Right atrium auricular region (tissue), 2 donors: ENCODE measurements at regions not wholly inside any gene's neighbourhood (a gene's known extent, or its start where the extent isn't known, plus 50 kb on each side); places are given as distances from the start of the nearest gene placed in this dataset.

Source experiments
- DNase-seq: peaks from one replicate; pipeline ENCODE4 v3.0.0-alpha.2; 2019; ENCODE audit warnings: low spot score
- H3K27ac ChIP-seq, 2 donors: fragments of 200-600 bp; sonication (generic); 1 replicate in 1 of 2; 2 replicates in 1 of 2; pipeline ENCODE4 v1.5.1; 2016 to 2019
- H3K27me3 ChIP-seq, 2 donors: fragments of 200-600 bp; sonication (generic); one replicate each; pipeline versions ENCODE4 v1.5.1 to v1.6.0; 2017 to 2019
- H3K36me3 ChIP-seq: fragments of 200-600 bp; sonication (generic); one replicate; pipeline ENCODE4 v1.5.1; 2016
- H3K4me1 ChIP-seq, 2 donors: fragments of 200-600 bp; sonication (generic); one replicate each; pipeline versions ENCODE4 v1.5.1 to v1.6.0; 2017 to 2019
- H3K4me3 ChIP-seq, 2 donors: fragments of 200-600 bp; sonication (generic); 1 replicate in 1 of 2; 2 replicates in 1 of 2; pipeline ENCODE4 v1.5.1; 2017 to 2019; ENCODE audit warnings: mild to moderate bottlenecking in 1 of 2, moderate library complexity in 1 of 2
- H3K9me3 ChIP-seq, 2 donors: fragments of 200-600 bp; sonication (generic); one replicate each; pipeline ENCODE4 v1.5.1; 2019
- CTCF ChIP-seq, 2 donors: fragments of 200-600 bp; sonication (generic); IDR thresholded peaks; one replicate each; pipeline ENCODE4 v1.5.1; 2019; ENCODE audit warnings: antibody characterized with exemption in 2 of 2

DNA sequence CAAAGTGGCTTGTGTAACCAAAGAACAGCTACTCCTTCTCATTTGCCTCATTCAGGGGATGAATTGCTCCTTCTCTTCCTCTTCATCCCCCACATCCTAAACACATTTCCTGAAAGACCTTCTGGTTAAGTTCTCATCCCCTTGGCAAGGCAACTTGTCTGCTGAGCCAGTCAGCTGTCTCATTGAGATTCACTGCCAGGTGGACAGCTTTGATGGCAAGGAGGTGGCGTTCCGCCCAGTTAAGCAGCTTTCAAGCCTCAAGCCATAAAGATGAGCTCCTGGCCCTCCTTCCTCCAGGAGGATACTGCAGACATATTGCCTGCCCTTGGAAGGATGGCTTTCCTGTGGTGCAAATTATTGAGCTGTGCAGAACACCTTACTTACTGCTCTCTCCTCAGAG is 448.6 kb upstream of the MPDZ start:
- no peaks in the 10 kb centered on the region for H3K27me3 ChIP-seq
- no peak for TF ChIP-seq CTCF (IDR thresholded peaks at IDR 0.05)
- H3K4me3 ChIP-seq = no peak overlapping the region
- H3K36me3 ChIP-seq = no peaks in the 10 kb centered on the region
- H3K4me1 ChIP-seq = no peaks in the 10 kb centered on the region
- no peak for DNase-seq
- H3K9me3 ChIP-seq = no peaks in the 10 kb centered on the region
- no peak overlapping the region for H3K27ac ChIP-seq

DNA sequence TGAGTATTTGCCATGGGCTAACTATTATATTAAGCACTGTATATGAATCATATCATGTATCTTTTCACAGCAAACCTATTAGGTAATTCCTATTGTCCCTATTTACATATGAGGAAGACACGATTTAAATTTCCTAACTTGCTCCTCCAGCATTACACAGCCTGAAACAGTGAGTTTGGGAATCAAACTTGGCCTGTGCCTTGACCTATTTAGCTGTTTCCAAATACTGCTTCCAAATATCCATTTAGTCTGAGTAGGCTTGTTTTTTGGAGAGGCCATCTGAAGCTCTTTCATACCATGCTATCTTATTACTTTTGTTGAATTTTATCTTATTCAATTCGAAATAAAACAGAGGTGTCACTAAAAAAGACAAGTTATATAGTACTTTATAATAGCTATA is 447.3 kb upstream of the MPDZ start:
- Histone ChIP-seq H3K9me3 (peaks cover 0 to 7% of the 10 kb centered on the region in 2 donors), H3K27ac (peak overlapping the region in 1 of 2 donors; percentile 11), H3K27me3 (no peaks in the 10 kb centered on the region), H3K4me3 (no peak overlapping the region), H3K36me3 (no peaks in the 10 kb centered on the region), H3K4me1 (no peaks in the 10 kb centered on the region)
- no peak for DNase-seq
- no peak for TF ChIP-seq CTCF (IDR thresholded peaks at IDR 0.05)

- Histone ChIP-seq H3K27me3 (no peaks in the 10 kb centered on the region), H3K4me3 (no peak overlapping the region), H3K27ac (no peak overlapping the region), H3K9me3 (peaks cover 0 to 7% of the 10 kb centered on the region in 2 donors), H3K4me1 (no peaks in the 10 kb centered on the region), H3K36me3 (no peaks in the 10 kb centered on the region)
- TF ChIP-seq CTCF (IDR thresholded peaks at IDR 0.05) = no peak
- DNase-seq = no peak
Measured at GRCh38 chr9:13725516-13725915, 446.0 kb upstream of the MPDZ start.

DNA sequence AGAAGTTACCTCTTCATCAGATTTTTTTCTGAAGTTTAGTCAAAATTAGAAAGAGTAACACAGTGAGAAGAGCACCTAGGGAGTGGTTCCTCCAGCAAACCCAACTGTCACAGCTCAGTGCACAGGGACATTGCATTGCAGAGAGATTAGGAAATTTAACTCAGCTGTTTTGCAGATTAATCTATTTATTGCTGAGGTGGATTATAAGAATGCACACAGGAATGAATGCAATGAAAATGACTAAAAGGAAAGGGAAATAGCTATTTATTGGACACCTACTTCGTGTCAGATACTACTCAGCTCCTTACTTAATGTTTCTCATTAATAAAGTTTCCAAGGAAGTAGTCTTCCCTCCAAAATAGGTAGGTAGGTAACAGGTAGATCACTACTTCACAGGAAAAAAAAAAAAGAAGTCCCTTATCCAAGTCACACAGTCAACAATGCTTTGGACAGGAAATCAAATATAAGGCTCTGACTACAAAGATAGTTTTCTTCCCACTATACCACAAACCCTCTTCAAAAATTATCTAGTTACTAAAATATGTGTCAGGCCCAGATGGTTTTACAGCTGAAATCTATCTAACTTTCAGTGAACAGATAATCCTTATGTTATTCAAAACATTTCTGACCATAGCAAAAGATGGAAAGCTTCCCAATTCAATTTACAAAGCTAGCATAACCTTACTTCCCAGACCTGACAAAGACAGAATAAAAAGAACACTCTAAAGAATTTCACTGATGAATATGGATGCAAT is 442.2 kb upstream of the MPDZ start:
- DNase-seq = no peak
- Histone ChIP-seq H3K27me3 (no peaks in the 10 kb centered on the region), H3K4me1 (peaks cover 0 to 14% of the 10 kb centered on the region in 2 donors), H3K36me3 (no peaks in the 10 kb centered on the region), H3K9me3 (peaks cover 0 to 7% of the 10 kb centered on the region in 2 donors), H3K27ac (no peak overlapping the region), H3K4me3 (no peak overlapping the region)
- TF ChIP-seq CTCF (IDR thresholded peaks at IDR 0.05) = no peak

DNA sequence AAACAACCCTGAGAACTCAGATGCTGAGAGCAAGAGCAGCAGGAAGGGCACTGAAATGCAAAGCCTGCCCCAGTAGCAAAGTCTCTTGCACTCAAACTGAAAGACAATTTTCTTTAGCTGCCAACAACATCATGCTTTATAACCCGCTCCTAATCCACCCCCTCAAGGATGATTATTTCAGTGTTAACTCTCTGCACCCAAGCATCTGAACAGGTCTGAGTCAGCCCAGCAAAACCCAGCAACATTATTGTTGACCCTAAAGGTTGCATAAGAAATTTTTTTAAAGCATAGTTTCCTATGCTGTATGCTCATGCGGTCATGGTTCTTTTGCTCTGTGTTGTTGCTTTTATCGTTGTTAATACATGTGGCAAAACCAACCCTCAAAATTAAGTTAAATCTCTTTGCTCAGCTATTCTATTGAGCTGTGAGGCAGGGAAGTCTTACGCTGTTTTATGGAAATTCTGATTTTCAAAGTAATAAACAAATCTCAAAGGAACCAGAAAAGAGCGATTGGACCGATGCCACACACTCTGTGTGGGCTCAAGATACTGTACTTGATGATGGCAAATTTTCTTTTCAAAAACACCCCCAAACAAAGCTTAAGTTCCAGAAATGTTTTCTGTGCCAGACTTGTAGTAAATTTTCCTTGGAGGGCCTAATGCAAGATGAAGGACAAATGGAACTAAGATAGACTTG is 440.6 kb upstream of the MPDZ start:
- no peak overlapping the region for H3K27ac ChIP-seq
- no peaks in the 10 kb centered on the region for H3K27me3 ChIP-seq
- TF ChIP-seq CTCF (IDR thresholded peaks at IDR 0.05) = no peak
- H3K4me1 ChIP-seq = peaks cover 0 to 19% of the 10 kb centered on the region in 2 donors
- no peak overlapping the region for H3K4me3 ChIP-seq
- no peaks in the 10 kb centered on the region for H3K36me3 ChIP-seq
- DNase-seq = no peak
- peaks cover 0 to 7% of the 10 kb centered on the region in 2 donors for H3K9me3 ChIP-seq
